ENCODE measurements at regions not wholly inside any gene's neighbourhood (a gene's known extent, or its start where the extent isn't known, plus 50 kb on each side); places are given as distances from the start of the nearest gene placed in this dataset.

DNA sequence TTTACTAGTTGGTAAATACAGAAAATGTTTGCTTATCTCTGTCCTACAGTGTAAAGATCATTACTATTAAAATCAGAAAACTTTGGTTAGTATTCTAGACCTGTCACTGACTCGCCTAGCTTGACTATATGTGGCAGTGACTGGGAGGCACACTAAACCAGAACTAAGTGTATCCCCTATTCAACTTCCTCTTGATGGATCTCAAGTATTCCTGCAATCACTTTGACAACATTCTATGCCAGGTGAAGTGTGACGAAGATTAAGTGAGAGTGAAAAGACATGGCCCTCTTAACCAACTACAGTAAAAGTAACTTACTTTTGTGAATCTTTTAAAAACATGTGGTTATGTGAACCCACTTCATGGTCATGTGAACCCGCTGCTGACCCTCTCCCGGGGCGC lies 223.0 kb upstream of the ADAMTS5 start:
- WGBS, 2 experiments (ENCODE audit: insufficient coverage in 1 of 2, insufficient read length in 1 of 2) = 92 to 93% methylated on average over 2 to 4 of the region's 5 CpGs
- Histone ChIP-seq H3K4me3 (ENCODE audit: low read length) (no peak overlapping the region), H3K27ac (ENCODE audit: low read depth, low read length) (no peak overlapping the region), H3K9ac (ENCODE audit: extremely low read depth, low read length, poor library complexity, severe bottlenecking) (no peak overlapping the region), H3K4me1 (ENCODE audit: control insufficient read depth, insufficient read depth, low read length) (no peaks in the 10 kb centered on the region), H3K27me3 (ENCODE audit: control insufficient read depth, insufficient read depth, low read length, poor library complexity, severe bottlenecking) (no peaks in the 10 kb centered on the region), H3K9me3 (ENCODE audit: control insufficient read depth, low read length) (no peaks in the 10 kb centered on the region), H3K36me3 (ENCODE audit: control insufficient read depth, insufficient read depth, low read length) (no peaks in the 10 kb centered on the region)
- H3K27me3 Mint-ChIP-seq (ENCODE audit: insufficient read depth) = no peaks in the 10 kb centered on the region
- H3K9me3 Mint-ChIP-seq = peaks cover 6% of the 10 kb centered on the region
- H3K27ac Mint-ChIP-seq = no peak overlapping the region
- H3K4me1 Mint-ChIP-seq = no peaks in the 10 kb centered on the region
- no peak overlapping the region for H3K4me3 Mint-ChIP-seq
- no peaks in the 10 kb centered on the region for H3K36me3 Mint-ChIP-seq (ENCODE audit: low read depth)
- no peak for DNase-seq
- TF ChIP-seq, protein P1, sequence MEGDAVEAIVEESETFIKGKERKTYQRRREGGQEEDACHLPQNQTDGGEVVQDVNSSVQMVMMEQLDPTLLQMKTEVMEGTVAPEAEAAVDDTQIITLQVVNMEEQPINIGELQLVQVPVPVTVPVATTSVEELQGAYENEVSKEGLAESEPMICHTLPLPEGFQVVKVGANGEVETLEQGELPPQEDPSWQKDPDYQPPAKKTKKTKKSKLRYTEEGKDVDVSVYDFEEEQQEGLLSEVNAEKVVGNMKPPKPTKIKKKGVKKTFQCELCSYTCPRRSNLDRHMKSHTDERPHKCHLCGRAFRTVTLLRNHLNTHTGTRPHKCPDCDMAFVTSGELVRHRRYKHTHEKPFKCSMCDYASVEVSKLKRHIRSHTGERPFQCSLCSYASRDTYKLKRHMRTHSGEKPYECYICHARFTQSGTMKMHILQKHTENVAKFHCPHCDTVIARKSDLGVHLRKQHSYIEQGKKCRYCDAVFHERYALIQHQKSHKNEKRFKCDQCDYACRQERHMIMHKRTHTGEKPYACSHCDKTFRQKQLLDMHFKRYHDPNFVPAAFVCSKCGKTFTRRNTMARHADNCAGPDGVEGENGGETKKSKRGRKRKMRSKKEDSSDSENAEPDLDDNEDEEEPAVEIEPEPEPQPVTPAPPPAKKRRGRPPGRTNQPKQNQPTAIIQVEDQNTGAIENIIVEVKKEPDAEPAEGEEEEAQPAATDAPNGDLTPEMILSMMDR (conservative IDR thresholded peaks at IDR 0.05) = no peak

DNA sequence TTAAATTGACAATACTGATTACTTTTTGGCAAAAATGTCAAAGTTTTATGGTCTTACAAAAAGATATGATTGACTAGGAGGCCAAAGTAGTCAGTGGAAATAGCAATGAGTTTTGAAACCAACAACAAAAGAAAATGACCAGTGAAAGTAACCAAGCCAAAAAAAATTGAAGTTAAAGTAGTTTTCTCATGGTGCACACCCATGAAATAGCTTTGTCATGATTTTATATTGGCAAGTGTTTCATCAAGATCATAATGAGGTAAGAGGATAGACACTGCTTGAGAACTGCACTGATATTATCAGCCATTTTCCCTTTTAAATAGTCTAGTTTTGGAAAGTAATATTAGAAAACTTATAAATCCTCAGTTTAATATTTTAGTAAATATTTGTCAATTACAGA lies 206.2 kb upstream of the ADAMTS5 start:
- no peaks in the 10 kb centered on the region for H3K36me3 ChIP-seq (ENCODE audit: control insufficient read depth, insufficient read depth, low read length)
- H3K9me3 ChIP-seq (ENCODE audit: control insufficient read depth, low read length) = peaks cover 3% of the 10 kb centered on the region
- Mint-ChIP-seq H3K36me3 (ENCODE audit: low read depth) (peaks cover 4% of the 10 kb centered on the region), H3K4me3 (no peak overlapping the region), H3K27me3 (ENCODE audit: insufficient read depth) (no peaks in the 10 kb centered on the region), H3K9me3 (peaks cover 10% of the 10 kb centered on the region), H3K27ac (no peak overlapping the region), H3K4me1 (peaks cover 17% of the 10 kb centered on the region)
- H3K4me3 ChIP-seq (ENCODE audit: low read length) = no peak overlapping the region
- no peaks in the 10 kb centered on the region for H3K4me1 ChIP-seq (ENCODE audit: control insufficient read depth, insufficient read depth, low read length)
- H3K9ac ChIP-seq (ENCODE audit: extremely low read depth, low read length, poor library complexity, severe bottlenecking) = no peak overlapping the region
- no peaks in the 10 kb centered on the region for H3K27me3 ChIP-seq (ENCODE audit: control insufficient read depth, insufficient read depth, low read length, poor library complexity, severe bottlenecking)
- no peak for DNase-seq
- no peak overlapping the region for H3K27ac ChIP-seq (ENCODE audit: low read depth, low read length)
- TF ChIP-seq, protein P1 (conservative IDR thresholded peaks at IDR 0.05) = no peak

DNA sequence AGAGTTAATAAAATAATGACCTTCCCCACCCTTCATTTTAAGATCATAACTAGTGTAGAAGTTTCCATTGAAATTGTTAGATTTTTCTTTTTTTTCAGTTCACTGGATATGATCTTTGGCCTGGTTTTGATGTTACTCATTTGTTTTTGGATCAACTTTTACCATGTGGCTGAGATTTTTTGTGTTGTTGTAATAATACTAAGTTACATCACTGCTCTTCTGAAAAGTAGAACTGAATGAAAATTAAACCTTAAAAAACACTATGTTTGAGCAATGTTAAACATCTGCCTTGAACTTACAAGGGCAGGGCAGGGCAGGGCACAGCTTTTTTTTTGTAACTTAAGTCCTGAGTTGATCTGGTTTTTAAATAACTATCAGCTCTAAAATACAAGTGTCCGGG lies 204.8 kb upstream of the ADAMTS5 start:
- no peak for DNase-seq
- peaks cover 18% of the 10 kb centered on the region for H3K4me1 Mint-ChIP-seq
- Histone ChIP-seq H3K9me3 (ENCODE audit: control insufficient read depth, low read length) (peaks cover 3% of the 10 kb centered on the region), H3K9ac (ENCODE audit: extremely low read depth, low read length, poor library complexity, severe bottlenecking) (no peak overlapping the region), H3K27me3 (ENCODE audit: control insufficient read depth, insufficient read depth, low read length, poor library complexity, severe bottlenecking) (no peaks in the 10 kb centered on the region), H3K4me3 (ENCODE audit: low read length) (no peak overlapping the region), H3K4me1 (ENCODE audit: control insufficient read depth, insufficient read depth, low read length) (no peaks in the 10 kb centered on the region), H3K36me3 (ENCODE audit: control insufficient read depth, insufficient read depth, low read length) (no peaks in the 10 kb centered on the region), H3K27ac (ENCODE audit: low read depth, low read length) (no peak overlapping the region)
- no peaks in the 10 kb centered on the region for H3K27me3 Mint-ChIP-seq (ENCODE audit: insufficient read depth)
- no peak overlapping the region for H3K27ac Mint-ChIP-seq
- H3K9me3 Mint-ChIP-seq = peaks cover 10% of the 10 kb centered on the region
- peaks cover 4% of the 10 kb centered on the region for H3K36me3 Mint-ChIP-seq (ENCODE audit: low read depth)
- TF ChIP-seq, protein P1 (conservative IDR thresholded peaks at IDR 0.05) = no peak
- H3K4me3 Mint-ChIP-seq = no peak overlapping the region
- no CpG with 5 or more reads among the region's 1 CpG for WGBS, 2 experiments (ENCODE audit: insufficient coverage in 1 of 2, insufficient read length in 1 of 2)

Measured in endodermal cell (in vitro differentiated cells).